Choroid plexus epithelial cell (primary cell): ENCODE measurements at regions not wholly inside any gene's neighbourhood (a gene's known extent, or its start where the extent isn't known, plus 50 kb on each side); places are given as distances from the start of the nearest gene placed in this dataset.

Source experiments
- DNase-seq: peaks from one replicate; pipeline ENCODE4 v3.0.0-alpha.2; 2010; ENCODE audit warnings: low read depth
- H3K4me3 ChIP-seq: 2 replicates; pipeline ENCODE4 v1.5.1; 2011; ENCODE audit warnings: low read depth, mild to moderate bottlenecking, control low read depth, low read length, moderate library complexity
- TF ChIP-seq, protein P1 (sequence below): conservative IDR thresholded peaks from 2 replicates; pipeline ENCODE4 v1.5.1; 2011; ENCODE audit warnings: low read depth, mild to moderate bottlenecking, control low read depth, inconsistent platforms, low read length, moderate library complexity

DNA sequence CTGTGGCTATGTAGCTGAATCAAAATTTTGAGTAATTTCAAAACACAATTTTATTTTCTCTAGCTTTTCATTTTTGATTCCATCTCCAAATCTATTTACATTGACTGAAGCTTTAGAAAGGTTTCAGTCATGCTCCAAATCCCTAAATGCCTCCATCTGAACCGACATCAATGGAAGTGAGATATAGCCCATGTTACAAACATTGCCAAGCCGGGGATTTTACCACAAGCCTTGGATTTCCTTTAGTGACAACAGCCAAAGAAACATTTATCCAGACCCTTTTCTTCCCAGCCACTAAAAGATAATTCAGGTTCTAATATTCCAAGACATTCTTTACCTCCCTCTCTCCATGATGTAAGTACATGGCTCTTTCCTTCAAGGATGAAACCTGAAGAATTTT lies 1087.7 kb upstream of the SEMA6A start:
- TF ChIP-seq, protein P1, sequence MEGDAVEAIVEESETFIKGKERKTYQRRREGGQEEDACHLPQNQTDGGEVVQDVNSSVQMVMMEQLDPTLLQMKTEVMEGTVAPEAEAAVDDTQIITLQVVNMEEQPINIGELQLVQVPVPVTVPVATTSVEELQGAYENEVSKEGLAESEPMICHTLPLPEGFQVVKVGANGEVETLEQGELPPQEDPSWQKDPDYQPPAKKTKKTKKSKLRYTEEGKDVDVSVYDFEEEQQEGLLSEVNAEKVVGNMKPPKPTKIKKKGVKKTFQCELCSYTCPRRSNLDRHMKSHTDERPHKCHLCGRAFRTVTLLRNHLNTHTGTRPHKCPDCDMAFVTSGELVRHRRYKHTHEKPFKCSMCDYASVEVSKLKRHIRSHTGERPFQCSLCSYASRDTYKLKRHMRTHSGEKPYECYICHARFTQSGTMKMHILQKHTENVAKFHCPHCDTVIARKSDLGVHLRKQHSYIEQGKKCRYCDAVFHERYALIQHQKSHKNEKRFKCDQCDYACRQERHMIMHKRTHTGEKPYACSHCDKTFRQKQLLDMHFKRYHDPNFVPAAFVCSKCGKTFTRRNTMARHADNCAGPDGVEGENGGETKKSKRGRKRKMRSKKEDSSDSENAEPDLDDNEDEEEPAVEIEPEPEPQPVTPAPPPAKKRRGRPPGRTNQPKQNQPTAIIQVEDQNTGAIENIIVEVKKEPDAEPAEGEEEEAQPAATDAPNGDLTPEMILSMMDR = no peak
- no peak overlapping the region for H3K4me3 ChIP-seq
- DNase-seq = no peak

DNA sequence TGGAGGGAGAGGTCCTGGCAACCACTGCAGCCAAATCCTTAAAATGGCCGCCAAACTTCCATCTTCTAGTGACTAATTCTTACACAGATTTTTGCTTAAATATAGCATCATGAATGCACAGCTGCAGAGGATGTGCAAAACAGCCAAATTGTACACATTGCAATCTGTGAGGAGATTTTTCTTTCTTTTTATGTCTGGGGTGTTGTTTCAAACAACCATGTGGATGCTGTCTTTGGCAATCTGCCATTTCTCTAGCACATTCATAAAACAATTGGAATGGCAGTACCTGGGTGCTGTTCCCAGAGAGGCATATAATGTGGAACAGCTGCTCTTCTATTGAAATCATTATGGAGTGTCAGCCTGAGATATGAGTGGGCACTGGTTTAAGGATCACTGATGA lies 1082.9 kb upstream of the SEMA6A start:
- no peak for DNase-seq
- TF ChIP-seq, protein P1 = no peak
- H3K4me3 ChIP-seq = no peak overlapping the region

DNA sequence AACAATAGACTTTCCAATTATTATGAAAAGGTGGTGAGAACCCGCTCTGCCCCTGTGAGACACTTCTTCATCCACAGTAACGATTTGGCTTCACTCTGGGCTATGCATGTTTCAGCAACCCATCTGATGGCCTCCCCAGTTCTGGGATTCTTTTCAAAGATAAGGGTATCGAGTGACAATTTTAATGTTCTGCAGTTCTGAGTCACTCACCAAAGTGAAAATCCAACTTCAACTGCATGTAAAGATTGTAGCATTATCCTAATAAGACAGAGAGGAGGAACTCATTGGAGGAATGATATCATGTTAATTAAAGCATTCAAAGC lies 1078.3 kb upstream of the SEMA6A start:
- TF ChIP-seq, protein P1 = no peak
- no peak overlapping the region for H3K4me3 ChIP-seq
- DNase-seq = no peak

DNA sequence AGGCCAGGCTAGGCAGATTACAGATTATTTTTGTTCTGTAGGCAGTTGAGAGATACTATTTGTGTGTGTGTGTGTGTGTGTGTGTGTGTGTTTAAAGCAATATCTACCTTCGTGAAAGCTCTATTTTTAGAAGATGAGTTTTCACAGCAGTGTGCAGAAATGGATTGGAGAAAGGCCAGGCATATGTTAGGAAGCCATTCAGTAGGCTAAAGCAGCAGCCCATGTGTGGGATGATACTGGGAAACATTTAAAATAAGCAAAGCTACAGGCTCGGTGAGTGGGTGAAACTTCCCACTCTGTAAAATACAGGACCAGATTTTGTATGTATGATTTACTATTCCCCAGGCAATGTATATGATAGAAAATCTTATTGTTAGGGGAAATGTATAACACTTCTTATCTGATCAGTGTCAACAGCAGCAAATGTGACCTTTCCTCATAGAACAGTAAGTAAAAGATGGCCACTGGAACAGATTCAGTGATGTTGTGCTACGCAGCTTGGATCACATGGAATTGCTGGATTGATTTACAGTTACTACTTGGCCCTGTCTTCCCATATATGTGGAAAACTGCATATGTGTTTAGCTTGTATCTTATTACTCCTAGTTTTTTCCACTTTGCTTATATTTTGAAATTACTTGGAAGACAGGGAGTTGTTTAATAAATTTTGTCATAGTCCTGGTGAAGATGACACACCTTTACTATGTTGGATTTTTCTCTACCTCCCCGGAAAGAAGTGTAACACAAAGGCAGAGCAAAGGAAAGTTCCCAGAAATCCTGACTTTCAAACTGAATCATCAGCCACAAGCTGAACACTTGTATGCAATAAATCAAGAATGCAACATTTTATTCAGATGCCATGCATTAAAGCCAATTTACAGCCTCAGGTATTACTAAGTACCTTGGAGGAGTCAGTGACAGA lies 1077.7 kb upstream of the SEMA6A start:
- DNase-seq = no peak
- H3K4me3 ChIP-seq = no peak overlapping the region
- TF ChIP-seq, protein P1 = no peak

DNA sequence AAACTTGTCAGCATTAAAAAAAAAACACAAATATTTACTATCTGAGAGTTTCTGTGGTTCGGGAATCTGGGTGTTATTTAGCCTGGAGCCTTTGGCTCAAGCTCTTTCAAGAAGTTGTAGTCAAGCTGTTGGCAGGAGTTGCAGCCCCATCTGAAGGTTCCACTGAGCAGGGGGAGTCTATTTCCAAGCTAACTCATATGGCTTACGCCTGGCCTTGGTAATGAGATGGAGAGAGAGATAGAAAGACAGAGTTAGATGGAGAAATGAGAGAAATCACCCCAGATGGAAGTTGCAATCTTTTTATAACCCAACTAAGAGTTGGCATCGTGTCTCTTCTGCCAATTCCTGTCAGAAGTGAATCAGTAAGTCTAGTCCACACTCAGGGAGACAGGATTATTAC lies 1075.2 kb upstream of the SEMA6A start:
- TF ChIP-seq, protein P1 = no peak
- DNase-seq = no peak
- H3K4me3 ChIP-seq = no peak overlapping the region

DNA sequence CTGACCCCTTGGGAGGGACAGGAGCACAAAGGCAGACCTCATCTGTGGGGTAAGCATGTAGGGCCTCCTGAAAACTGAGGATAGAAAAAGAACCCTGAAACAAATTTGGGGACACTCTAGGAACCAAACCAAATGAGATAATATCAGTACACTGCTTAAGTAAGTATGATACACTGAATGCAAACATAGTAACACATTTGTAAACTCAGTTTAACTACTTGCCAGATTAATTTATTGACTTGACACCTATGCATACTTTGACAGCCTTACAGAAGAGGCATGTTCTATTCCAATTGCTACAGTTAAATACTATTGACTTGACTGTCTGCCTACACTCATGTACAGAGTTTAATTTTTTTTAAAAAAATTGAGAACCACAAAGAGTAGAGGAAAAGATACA lies 1070.8 kb upstream of the SEMA6A start:
- H3K4me3 ChIP-seq = no peak overlapping the region
- TF ChIP-seq, protein P1 = no peak
- DNase-seq = no peak

DNA sequence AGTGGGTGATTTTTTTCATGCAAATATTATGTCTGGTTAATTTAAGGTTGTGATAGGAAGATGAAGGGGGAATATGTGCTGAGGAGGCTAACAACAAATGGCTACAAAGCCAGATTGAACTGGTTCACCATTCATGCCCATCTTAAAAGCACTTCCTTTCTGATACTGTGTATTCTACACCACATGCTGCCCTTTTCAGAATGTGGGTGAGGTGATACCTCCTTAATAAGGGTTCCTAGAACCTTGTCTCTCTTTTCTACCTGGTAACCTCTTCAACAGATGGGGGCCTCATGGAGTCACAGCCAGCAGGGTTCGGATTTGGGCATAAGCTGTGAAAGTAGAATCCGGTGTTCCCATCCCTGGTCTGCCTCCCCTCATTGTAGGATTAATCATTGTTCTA lies 1064.0 kb upstream of the SEMA6A start:
- TF ChIP-seq, protein P1 = no peak
- DNase-seq = no peak
- no peak overlapping the region for H3K4me3 ChIP-seq
